Nephron progenitor cell (in vitro differentiated cells): ENCODE measurements at regions not wholly inside any gene's neighbourhood (a gene's known extent, or its start where the extent isn't known, plus 50 kb on each side); places are given as distances from the start of the nearest gene placed in this dataset.
A peak's percentile ranks its signal among the peaks of the same experiment; 100 is the strongest.

Experiments used
- DNase-seq: peaks from one replicate; pipeline ENCODE4 v3.0.0; 2021
- H3K27ac Mint-ChIP-seq: 2 replicates; pipeline ENCODE4 v1.8.0; 2021; ENCODE audit warnings: mild to moderate bottlenecking, moderate library complexity, mixed read lengths
- H3K27me3 Mint-ChIP-seq: 2 replicates; pipeline ENCODE4 v1.8.0; 2021; ENCODE audit warnings: mild to moderate bottlenecking, low read depth, mixed read lengths; ENCODE audit not compliant: poor library complexity
- H3K36me3 Mint-ChIP-seq: 2 replicates; pipeline ENCODE4 v1.8.0; 2021; ENCODE audit warnings: low read depth, mixed read lengths
- H3K4me1 Mint-ChIP-seq: 2 replicates; pipeline ENCODE4 v1.8.0; 2021; ENCODE audit warnings: mixed read lengths
- H3K4me3 Mint-ChIP-seq: 2 replicates; pipeline ENCODE4 v1.8.0; 2021; ENCODE audit warnings: mild to moderate bottlenecking, moderate library complexity, mixed read lengths
- H3K9me3 Mint-ChIP-seq: 2 replicates; pipeline ENCODE4 v1.8.0; 2021; ENCODE audit warnings: mild to moderate bottlenecking, moderate library complexity, mixed read lengths
- CTCF ChIP-seq: fragments of 200-600 bp; sonication (generic); IDR thresholded peaks from 2 replicates; pipeline ENCODE4 v1.5.0; 2021; ENCODE audit warnings: antibody characterized with exemption

GRCh38 chr20:10789386-10789785 lies 115.6 kb upstream of the JAG1 start:
- TF ChIP-seq CTCF = no peak
- H3K27ac Mint-ChIP-seq = peak overlapping the region; percentile 3
- H3K4me3 Mint-ChIP-seq = no peak overlapping the region
- peaks cover 39% of the 10 kb centered on the region for H3K4me1 Mint-ChIP-seq
- DNase-seq = no peak
- peaks cover 12% of the 10 kb centered on the region for H3K27me3 Mint-ChIP-seq
- peaks cover 17% of the 10 kb centered on the region for H3K36me3 Mint-ChIP-seq
- peaks cover 5% of the 10 kb centered on the region for H3K9me3 Mint-ChIP-seq

GRCh38 chr20:10790013-10790412 lies 116.2 kb upstream of the JAG1 start:
- peak overlapping the region; percentile 88 for H3K27ac Mint-ChIP-seq
- no peak overlapping the region for H3K4me3 Mint-ChIP-seq
- peaks cover 5% of the 10 kb centered on the region for H3K9me3 Mint-ChIP-seq
- TF ChIP-seq CTCF = no peak
- peaks cover 17% of the 10 kb centered on the region for H3K36me3 Mint-ChIP-seq
- no peak for DNase-seq
- H3K27me3 Mint-ChIP-seq = peaks cover 12% of the 10 kb centered on the region
- H3K4me1 Mint-ChIP-seq = peaks cover 45% of the 10 kb centered on the region

- Mint-ChIP-seq H3K9me3 (peaks cover 13% of the 10 kb centered on the region), H3K27me3 (peaks cover 12% of the 10 kb centered on the region), H3K4me3 (no peak overlapping the region), H3K36me3 (peaks cover 17% of the 10 kb centered on the region), H3K4me1 (peaks cover 50% of the 10 kb centered on the region), H3K27ac (no peak overlapping the region)
- TF ChIP-seq CTCF = no peak
- no peak for DNase-seq
Measured at GRCh38 chr20:10792291-10792690, 118.5 kb upstream of the JAG1 start.

DNA sequence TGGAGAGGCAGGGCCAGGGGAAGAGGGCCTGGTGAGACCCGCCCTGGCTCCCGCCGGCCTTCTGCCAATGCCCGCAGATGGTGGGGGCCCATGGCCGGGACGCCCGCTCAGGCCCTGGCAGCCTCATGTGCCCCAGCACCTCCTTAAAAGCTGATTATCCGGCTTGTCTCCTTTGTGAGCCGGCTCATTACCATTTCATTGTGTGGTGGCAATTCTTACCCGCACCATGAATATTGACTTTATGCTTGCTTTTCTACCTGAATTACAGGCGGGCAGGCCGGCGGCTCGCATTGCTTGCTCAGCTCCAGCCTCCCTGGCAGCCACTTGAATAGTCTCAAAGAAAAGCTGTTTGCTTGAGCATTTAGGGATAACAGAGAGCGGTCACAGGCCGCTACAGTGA lies 120.0 kb upstream of the JAG1 start:
- no peak for DNase-seq
- Mint-ChIP-seq H3K27ac (peak overlapping the region; percentile 87), H3K4me1 (peaks cover 54% of the 10 kb centered on the region), H3K36me3 (peaks cover 17% of the 10 kb centered on the region), H3K4me3 (no peak overlapping the region), H3K9me3 (peaks cover 13% of the 10 kb centered on the region), H3K27me3 (peaks cover 12% of the 10 kb centered on the region)
- no peak for TF ChIP-seq CTCF

GRCh38 chr20:10794765-10795164 lies 121.0 kb upstream of the JAG1 start:
- Mint-ChIP-seq H3K4me1 (peaks cover 54% of the 10 kb centered on the region), H3K27me3 (peaks cover 12% of the 10 kb centered on the region), H3K9me3 (peaks cover 13% of the 10 kb centered on the region), H3K4me3 (no peak overlapping the region), H3K36me3 (peaks cover 13% of the 10 kb centered on the region), H3K27ac (no peak overlapping the region)
- DNase-seq = no peak
- TF ChIP-seq CTCF = no peak

- Mint-ChIP-seq H3K4me1 (peaks cover 50% of the 10 kb centered on the region), H3K4me3 (peak overlapping the region; percentile 26), H3K9me3 (peaks cover 13% of the 10 kb centered on the region), H3K27me3 (peaks cover 12% of the 10 kb centered on the region), H3K36me3 (peaks cover 13% of the 10 kb centered on the region), H3K27ac (peak overlapping the region; percentile 88)
- TF ChIP-seq CTCF = no peak
- peak; percentile 30 for DNase-seq
Measured at GRCh38 chr20:10795286-10796026, 121.7 kb upstream of the JAG1 start.
